Spleen (tissue), 11 donors: ENCODE measurements at regions not wholly inside any gene's neighbourhood (a gene's known extent, or its start where the extent isn't known, plus 50 kb on each side); places are given as distances from the start of the nearest gene placed in this dataset.

Source experiments
- DNase-seq: peaks from one replicate; pipeline ENCODE4 v3.0.0-alpha.2; 2020
- H3K27ac ChIP-seq, 8 donors: fragments of 200-600 bp; sonication (generic) in 7 of 8; 1 replicate in 4 of 8; 2 replicates in 4 of 8; pipeline versions ENCODE4 v1.5.0 to v1.8.0; 2016 to 2021; ENCODE audit warnings: inconsistent platforms in 4 of 8, mild to moderate bottlenecking in 4 of 8, moderate library complexity in 1 of 8
- H3K27me3 ChIP-seq, 7 donors: fragments of 200-600 bp; sonication (generic) in 6 of 7; replicated peaks in 1 of 7; 1 replicate in 4 of 7; 2 replicates in 3 of 7; pipeline versions ENCODE4 v1.5.0 to v1.8.0; 2016 to 2021; ENCODE audit warnings: inconsistent platforms in 3 of 7, mild to moderate bottlenecking in 1 of 7
- H3K36me3 ChIP-seq, 6 donors: fragments of 200-600 bp; sonication (generic) in 5 of 6; 1 replicate in 4 of 6; 2 replicates in 2 of 6; pipeline versions ENCODE4 v1.5.0 to v1.8.0; 2016 to 2021; ENCODE audit warnings: inconsistent platforms in 2 of 6
- H3K4me1 ChIP-seq, 6 donors: fragments of 200-600 bp; sonication (generic) in 5 of 6; 1 replicate in 3 of 6; 2 replicates in 3 of 6; pipeline versions ENCODE4 v1.5.0 to v1.8.0; 2016 to 2021; ENCODE audit warnings: inconsistent platforms in 3 of 6
- H3K4me3 ChIP-seq, 8 donors: fragments of 200-600 bp; sonication (generic) in 7 of 8; 1 replicate in 4 of 8; 2 replicates in 4 of 8; pipeline versions ENCODE4 v1.5.0 to v1.8.0; 2016 to 2021; ENCODE audit warnings: inconsistent platforms in 4 of 8, mild to moderate bottlenecking in 4 of 8, moderate library complexity in 2 of 8
- H3K9me3 ChIP-seq, 8 donors: fragments of 200-600 bp; sonication (generic) in 7 of 8; 1 replicate in 4 of 8; 2 replicates in 4 of 8; pipeline versions ENCODE4 v1.5.0 to v1.8.0; 2016 to 2021; ENCODE audit warnings: inconsistent platforms in 4 of 8
- POLR2A ChIP-seq, 3 donors: fragments of 450-650 bp; IDR thresholded peaks; one replicate each; pipeline ENCODE4 v1.5.1; 2017; ENCODE audit warnings: antibody characterized with exemption in 3 of 3, mild to moderate bottlenecking in 1 of 3
- POLR2AphosphoS5 ChIP-seq, 3 donors: sonication (generic); formaldehyde crosslinking; IDR thresholded peaks; one replicate each; pipeline ENCODE4 v1.5.1; 2017; ENCODE audit warnings: antibody characterized with exemption in 3 of 3
- WGBS, 5 donors: extraction: QIAGEN DNeasy Blood & Tissue Kit in 3 of 5; methylation state at CpG; one replicate each; pipeline versions ENCODE4 v1.1.5 to v1.1.7; 2013 to 2018; 5-methylcytosine and 5-hydroxymethylcytosine counted together
- intact Hi-C: fragments of 100-400 bp; cut with DNase I; formaldehyde crosslinking; loops from one replicate; pipeline ENCODE4 v1.15.0; 2023; ENCODE audit warnings: low total_unique reads
- TF ChIP-seq, protein P1 (sequence below), 11 experiments: fragments of 200-600 bp in 7 of 11; fragments of 450-650 bp in 4 of 11; sonication (generic) in 4 of 11; IDR thresholded peaks in 8 of 11; conservative IDR thresholded peaks in 3 of 11; 1 replicate in 7 of 11; 2 replicates in 4 of 11; pipeline versions ENCODE4 v1.4.0 to v1.8.0; 2016 to 2021; ENCODE audit warnings: antibody characterized with exemption in 11 of 11, inconsistent platforms in 4 of 11, mild to moderate bottlenecking in 1 of 11
- donor health status: healthy with polysubstance abuse.
- donor health status: DM: no; HTN: no; CAD: no; lungs with moderate emphysema.
- donor health status: DM: no; HTN: no; CAD: no.
- donor health status: Bipolar disorder and iron deficiency.
- donor health status: healthy.
- donor health status: DM: no; HTN: no; CAD: no.
- donor health status: DM: yes; HTN: yes; CAD: no.

DNA sequence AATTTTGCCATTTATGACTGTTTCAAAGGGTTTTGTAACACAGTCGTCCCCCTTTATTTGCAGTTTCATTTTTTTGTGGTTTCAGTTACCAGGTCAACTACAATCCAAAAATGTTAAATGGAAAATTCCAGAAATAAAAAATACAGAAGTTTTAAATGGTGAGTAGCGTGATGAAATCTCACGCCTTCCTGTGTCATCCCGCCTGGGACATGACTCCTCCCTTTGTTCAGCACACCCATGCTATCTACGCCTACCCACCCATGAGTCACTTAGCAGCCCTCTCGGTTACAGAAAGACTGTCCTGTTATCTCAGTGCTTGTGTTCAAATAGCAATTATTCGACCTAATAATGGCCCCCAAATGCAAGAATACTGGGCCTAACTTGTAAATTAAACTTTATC is 765.3 kb upstream of the ADAMTS16 start:
- WGBS, 5 donors: 64 to 81% (median 76%) methylated on average over 7 of the region's 7 CpGs
- H3K9me3 ChIP-seq: peaks cover 0 to 12% (median 0%) of the 10 kb centered on the region in 8 donors
- no peak for DNase-seq
- H3K27me3 ChIP-seq: no peaks in the 10 kb centered on the region
- H3K4me3 ChIP-seq: no peak overlapping the region
- H3K27ac ChIP-seq: no peak overlapping the region
- TF ChIP-seq POLR2A (IDR thresholded peaks at IDR 0.05) (no peak), POLR2AphosphoS5 (IDR thresholded peaks at IDR 0.05) (no peak)
- TF ChIP-seq, protein P1, sequence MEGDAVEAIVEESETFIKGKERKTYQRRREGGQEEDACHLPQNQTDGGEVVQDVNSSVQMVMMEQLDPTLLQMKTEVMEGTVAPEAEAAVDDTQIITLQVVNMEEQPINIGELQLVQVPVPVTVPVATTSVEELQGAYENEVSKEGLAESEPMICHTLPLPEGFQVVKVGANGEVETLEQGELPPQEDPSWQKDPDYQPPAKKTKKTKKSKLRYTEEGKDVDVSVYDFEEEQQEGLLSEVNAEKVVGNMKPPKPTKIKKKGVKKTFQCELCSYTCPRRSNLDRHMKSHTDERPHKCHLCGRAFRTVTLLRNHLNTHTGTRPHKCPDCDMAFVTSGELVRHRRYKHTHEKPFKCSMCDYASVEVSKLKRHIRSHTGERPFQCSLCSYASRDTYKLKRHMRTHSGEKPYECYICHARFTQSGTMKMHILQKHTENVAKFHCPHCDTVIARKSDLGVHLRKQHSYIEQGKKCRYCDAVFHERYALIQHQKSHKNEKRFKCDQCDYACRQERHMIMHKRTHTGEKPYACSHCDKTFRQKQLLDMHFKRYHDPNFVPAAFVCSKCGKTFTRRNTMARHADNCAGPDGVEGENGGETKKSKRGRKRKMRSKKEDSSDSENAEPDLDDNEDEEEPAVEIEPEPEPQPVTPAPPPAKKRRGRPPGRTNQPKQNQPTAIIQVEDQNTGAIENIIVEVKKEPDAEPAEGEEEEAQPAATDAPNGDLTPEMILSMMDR (IDR thresholded peaks at IDR 0.05 in 8 of 11, conservative IDR thresholded peaks at IDR 0.05 in 3 of 11): no peak
- intact Hi-C loops: no loop called here
- no peaks in the 10 kb centered on the region for H3K36me3 ChIP-seq
- H3K4me1 ChIP-seq: no peaks in the 10 kb centered on the region

DNA sequence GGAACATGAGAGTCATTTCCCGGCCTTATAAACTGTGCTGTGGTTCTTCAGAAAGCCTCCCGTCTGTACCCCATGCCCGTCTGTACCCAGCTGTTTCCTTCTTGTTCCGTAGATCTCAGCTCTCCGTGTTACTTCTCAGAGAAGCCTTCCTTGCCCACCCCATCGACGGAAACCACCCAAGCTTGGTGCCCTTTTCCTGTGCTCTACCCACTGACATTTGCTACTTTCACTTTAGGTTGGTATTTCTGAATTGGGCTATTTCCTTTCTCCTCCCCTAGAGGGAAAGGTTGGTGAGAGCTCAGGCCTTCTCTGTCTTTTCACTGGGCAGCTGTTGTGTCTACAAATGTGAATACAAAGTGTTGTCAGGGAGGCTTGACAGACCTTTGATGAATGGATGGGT is 764.5 kb upstream of the ADAMTS16 start:
- WGBS, 5 donors: 70 to 80% (median 73%) methylated on average over 7 of the region's 7 CpGs
- peaks cover 0 to 12% (median 0%) of the 10 kb centered on the region in 8 donors for H3K9me3 ChIP-seq
- no peak for TF ChIP-seq POLR2AphosphoS5 (IDR thresholded peaks at IDR 0.05)
- TF ChIP-seq POLR2A (IDR thresholded peaks at IDR 0.05): no peak
- TF ChIP-seq, protein P1 (IDR thresholded peaks at IDR 0.05 in 8 of 11, conservative IDR thresholded peaks at IDR 0.05 in 3 of 11): no peak
- no peaks in the 10 kb centered on the region for H3K27me3 ChIP-seq
- H3K36me3 ChIP-seq: no peaks in the 10 kb centered on the region
- intact Hi-C loops: no loop called here
- no peak overlapping the region for H3K4me3 ChIP-seq
- no peak for DNase-seq
- H3K4me1 ChIP-seq: no peaks in the 10 kb centered on the region
- H3K27ac ChIP-seq: no peak overlapping the region

DNA sequence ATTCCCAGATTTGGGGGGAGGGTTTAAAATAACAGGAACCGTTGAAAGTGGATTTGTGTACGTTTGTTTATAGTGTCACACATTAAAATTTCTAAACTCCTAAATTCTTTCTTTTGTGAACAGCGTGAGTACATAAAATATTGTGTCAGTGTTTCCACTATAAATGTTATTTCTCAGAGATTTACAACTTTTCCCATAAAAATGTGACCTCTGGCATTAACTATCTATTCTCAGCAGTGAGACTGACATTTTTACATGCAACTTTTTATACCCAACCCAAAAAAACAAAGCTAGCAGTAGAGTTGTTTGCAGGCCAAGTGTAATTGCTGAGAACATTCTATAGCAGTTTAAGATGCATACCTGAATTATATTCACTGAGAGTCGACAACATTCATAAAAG is 757.0 kb upstream of the ADAMTS16 start:
- TF ChIP-seq POLR2A (IDR thresholded peaks at IDR 0.05) (no peak), POLR2AphosphoS5 (IDR thresholded peaks at IDR 0.05) (no peak)
- TF ChIP-seq, protein P1 (IDR thresholded peaks at IDR 0.05 in 8 of 11, conservative IDR thresholded peaks at IDR 0.05 in 3 of 11): no peak
- intact Hi-C loops: no loop called here
- Histone ChIP-seq H3K4me1 (no peaks in the 10 kb centered on the region), H3K9me3 (peaks cover 0 to 8% (median 0%) of the 10 kb centered on the region in 8 donors), H3K4me3 (no peak overlapping the region), H3K27ac (no peak overlapping the region), H3K36me3 (no peaks in the 10 kb centered on the region), H3K27me3 (no peaks in the 10 kb centered on the region)
- WGBS, 5 donors: 68 to 76% (median 72%) methylated on average over 4 of the region's 4 CpGs
- no peak for DNase-seq

DNA sequence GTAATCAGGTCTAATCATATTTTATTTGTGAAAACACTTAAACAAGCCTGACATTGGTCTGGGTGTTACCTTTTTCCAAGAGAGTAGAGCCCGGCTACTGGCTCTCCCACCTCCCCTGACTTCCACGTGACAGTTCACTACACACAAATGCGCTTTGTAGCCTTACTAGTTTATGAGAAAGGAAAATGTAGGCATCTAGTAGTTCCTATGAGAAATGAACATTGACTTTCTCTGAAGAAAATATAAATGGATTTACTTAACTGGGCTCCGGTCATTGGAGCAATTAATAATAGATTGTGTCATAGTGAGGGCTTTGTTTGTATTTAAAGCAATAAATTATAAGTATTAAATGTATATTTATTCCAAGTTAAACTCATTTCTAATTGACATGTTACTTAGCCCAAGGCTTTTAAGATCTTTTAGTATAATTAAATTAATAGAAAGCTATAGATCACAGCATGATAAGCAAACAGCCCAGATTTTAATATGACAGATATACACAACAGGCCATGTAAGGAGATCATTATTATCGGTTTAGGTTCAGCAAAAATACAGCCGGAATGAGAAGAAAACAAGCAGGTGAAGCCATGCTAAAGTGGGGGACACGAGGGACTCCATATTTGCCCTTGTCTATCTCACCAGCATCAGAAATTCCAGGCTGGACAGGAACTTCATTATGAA is 756.5 kb upstream of the ADAMTS16 start:
- TF ChIP-seq, protein P1 (IDR thresholded peaks at IDR 0.05 in 8 of 11, conservative IDR thresholded peaks at IDR 0.05 in 3 of 11): no peak
- no peak for TF ChIP-seq POLR2AphosphoS5 (IDR thresholded peaks at IDR 0.05)
- TF ChIP-seq POLR2A (IDR thresholded peaks at IDR 0.05): no peak
- intact Hi-C loops: no loop called here
- 77 to 84% (median 79%) methylated on average over 7 of the region's 7 CpGs for WGBS, 5 donors
- Histone ChIP-seq H3K27ac (no peak overlapping the region), H3K4me3 (no peak overlapping the region), H3K9me3 (peaks cover 0 to 8% (median 0%) of the 10 kb centered on the region in 8 donors), H3K36me3 (no peaks in the 10 kb centered on the region), H3K4me1 (no peaks in the 10 kb centered on the region), H3K27me3 (no peaks in the 10 kb centered on the region)
- DNase-seq: no peak
